Stimulated activated naive CD4-positive, alpha-beta T cell treated with Interleukin-2 at 50 U/mL for 16 hours (primary cell): ENCODE measurements at regions not wholly inside any gene's neighbourhood (a gene's known extent, or its start where the extent isn't known, plus 50 kb on each side); places are given as distances from the start of the nearest gene placed in this dataset.
"Not testable (repeated sequence)": the region's sequence is repeated elsewhere in the genome, so short reads cannot be mapped to it uniquely, and the experiment has no call there.

ENCODE experiments used
- DNase-seq: peaks from one replicate; lab custom pipeline; 2025; lab: John Stamatoyannopoulos, UW

DNA sequence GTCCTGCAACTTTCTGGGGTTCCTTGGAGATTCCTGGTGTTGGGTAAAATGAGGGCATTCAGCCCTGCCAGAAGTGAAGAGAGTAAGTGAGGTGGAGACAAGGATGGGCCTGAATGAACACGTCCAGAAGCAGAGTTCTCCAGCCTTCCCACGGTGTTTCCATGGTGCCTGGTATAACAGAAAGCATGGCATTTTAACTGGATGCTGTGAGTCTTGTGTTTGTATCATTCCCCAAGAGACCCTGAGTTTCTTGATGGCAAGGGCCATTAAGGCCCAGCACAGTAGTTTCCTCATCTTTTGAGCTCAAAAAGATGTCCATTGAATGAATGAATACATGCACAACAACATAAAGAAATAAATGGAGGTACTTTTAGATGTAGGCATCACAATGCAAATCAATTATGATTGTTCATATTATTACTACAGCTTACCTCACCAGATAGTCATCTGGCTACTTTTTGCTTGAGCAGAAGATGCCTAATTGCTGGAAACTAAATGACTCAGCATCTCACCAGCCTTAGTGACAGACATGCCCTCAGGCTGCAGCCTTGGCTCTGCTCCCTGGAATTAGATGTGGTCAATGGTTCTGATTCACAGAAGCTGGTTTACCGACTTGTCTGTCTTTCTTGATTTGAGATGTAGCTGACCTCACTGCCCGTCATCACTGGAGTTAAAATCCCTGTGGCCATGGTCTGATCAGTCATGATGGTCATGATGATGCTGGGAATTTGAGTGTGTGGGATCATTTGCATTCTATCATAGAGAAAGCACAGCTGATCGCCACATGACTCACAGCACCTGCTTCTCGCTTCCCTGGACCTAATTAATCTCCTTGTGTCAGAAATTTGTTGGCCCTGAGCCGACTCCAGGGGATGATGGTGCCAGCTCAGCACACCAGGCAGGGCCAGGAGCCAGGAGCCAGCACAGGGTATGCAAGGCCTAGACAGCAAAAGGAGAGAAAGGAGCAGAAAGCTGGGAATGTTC is 83.9 kb downstream of the CXCL12 start:
- no peak for DNase-seq

DNA sequence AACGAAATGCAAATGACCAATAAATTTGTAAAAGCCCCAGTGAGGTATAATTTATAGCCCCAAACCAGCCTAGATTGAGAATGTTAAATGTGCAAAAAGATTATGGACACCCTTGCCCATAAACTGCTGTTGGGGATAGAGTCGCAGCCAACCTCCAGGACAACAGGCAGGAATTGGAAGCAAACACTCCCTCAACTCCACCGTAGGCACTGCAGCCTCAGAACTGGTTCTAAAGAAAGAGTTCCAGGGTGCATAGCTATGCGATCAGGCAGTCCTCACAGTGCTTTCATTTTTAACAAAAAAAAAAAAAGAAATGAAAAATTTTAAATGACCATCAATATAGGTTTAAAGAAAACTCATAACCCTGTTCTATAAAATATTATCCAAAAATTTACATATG is 86.2 kb downstream of the CXCL12 start:
- no peak for DNase-seq

DNA sequence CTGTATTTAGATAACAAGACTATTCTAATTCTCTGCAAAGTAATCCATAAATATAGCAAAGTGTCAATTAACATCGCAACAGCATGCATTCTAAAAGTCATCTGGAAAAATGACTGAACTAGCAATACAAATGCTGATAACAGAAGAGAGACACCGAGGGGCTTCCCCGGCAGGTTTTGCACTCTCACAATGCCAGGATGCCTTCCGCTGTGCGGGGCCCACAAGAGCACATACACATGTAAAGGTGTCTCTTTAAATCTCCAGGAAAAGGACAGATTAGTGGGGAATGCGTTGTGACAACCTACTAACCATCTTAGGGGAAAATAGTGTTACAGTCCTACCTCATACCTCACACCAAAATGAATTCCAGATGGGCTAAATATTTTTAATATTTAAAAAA is 86.9 kb downstream of the CXCL12 start:
- DNase-seq = no peak

DNA sequence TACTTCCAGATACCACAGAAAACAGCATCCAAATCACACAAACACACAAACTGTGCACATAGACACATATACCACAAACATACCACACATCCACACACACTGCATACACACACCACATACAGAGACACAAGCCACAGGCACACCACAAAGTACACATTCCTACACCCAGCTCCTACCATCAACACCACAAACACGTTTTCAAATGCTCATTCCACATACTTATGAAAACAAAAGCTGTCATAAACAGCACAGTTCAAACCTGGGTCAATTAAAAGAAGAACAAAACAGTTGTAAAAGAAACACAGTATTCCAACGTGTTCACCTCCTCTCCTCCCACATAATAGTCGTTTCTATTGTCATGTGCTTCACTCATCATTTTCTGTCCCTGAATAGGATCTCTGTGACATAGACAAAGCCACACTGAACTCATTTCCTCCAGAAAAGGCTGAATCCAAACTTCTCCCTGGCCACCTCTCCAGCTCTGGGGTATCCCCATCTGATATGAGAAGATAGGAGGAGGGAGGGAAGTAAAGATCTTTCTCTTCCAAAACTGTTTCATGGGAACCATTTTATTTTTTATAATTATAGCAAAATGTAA is 89.2 kb downstream of the CXCL12 start:
- no peak for DNase-seq

DNA sequence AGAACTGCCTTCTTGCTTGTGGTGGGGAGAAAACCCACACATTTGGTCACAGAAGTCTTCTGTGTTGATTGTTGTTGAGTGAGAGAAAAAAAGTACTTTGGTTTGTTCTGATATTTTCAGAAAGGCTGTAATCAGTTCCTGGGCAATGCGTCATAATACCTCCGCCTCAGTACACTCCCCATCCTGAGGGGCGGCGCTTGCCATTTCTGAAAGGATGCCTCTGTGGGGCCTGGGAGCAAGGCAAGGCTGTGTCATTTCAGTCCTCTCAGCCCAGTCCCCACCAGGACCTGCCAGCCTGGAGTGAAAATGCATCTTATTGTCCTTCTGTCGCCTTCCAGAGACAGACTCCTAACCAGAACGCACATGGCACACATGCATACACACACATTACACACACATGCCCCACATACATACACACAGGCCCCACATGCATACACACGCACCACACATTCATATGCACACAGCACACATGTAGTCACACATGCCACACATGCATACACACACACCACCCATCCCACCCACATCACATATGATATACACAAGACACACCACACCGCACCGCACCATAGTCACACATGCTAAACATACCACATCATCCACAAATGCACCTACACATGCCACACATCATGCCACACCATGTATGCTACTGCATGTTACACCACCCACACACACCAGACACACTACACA is 90.0 kb downstream of the CXCL12 start:
- DNase-seq = no peak

DNA sequence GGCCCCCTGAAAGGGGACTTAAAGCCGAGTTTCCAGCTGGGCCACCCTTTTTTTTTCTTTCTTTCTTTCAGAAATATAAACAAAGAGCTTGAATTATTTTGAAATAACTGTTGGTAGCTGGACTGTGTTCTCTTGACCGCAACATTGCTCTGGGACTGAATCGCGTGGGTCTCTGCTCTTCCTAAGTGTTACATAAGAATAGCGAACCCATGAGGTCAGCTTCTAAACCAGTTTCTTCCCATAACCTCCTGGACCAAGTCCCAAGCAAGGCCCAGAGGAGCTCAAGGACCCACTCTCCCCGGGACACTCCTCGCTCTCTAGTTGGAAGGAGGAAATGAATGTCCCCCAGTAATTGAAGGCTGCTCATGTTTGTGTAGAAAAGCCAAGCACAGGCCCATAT is 91.1 kb downstream of the CXCL12 start:
- DNase-seq = no peak

DNA sequence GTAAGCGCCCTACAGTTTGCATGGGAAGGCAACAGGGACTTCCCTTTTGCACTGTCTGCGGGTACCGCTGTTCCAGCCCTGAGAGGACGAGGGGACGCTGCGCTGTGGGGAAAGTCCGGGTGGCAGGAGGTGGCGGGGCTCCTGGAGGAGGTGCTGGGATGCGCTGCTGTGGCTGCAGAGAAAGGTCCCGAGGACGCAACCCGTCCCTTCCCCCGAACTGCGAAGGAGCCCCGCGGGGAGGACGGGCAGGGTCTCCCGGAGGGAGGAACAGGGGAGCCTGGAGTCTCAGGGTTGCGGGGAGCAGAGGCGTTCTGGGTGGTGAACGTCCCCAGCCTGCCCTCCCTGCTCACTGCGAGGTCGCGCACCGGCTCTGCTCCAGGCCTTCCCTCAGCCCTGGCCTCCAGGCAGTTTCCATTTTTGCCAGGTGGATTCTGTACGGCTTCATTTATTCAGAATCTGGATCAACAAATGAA is 91.6 kb downstream of the CXCL12 start:
- no peak for DNase-seq

DNA sequence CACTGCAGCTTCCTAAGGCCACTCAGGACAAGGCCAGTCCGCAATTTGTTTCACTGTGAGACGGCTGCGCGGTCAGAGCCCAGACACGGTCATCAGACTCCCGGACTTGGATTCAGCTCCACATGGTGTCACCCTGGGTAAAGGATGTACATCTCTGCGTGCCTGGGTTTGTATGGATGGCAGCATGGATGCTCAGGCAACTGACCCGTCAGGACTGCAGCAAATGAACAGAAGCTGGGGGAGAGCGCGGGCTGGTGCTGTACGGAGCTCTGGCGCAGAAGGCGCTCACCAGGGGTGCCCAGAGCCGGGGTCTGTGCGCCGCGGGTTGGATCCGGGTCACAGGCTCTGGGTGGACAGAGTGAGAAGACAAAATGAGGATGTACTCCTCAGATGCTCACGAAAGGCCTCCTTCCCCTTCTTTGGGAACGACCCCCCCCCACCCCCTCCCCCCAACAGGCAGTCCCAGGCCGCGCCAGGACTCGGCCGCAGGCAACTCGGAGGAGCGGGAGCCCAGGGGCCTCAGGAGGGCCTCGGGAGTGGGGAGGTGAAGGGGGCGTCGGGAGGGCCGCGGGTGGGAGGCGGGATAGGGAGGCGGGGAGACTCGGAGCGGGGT is 92.4 kb downstream of the CXCL12 start:
- DNase-seq = no peak

DNA sequence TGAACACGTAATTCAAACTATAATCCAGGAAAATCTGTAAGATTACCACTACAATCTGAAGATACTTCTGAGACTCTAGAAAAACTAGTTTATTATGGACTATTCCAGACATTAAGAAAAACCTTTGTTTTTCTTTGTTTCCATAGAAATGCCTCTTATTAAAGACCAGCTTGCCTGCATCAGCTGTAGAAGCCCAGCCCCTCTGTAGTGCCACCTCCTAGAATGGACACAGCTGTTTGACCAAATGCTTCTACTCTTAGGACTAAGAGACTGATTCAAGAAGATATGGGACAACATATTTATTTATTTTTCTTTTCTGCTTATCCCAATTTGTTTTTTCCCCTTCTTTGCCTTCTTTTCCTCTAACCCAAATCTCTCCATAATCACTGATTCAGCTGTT is 93.8 kb downstream of the CXCL12 start:
- no peak for DNase-seq

DNA sequence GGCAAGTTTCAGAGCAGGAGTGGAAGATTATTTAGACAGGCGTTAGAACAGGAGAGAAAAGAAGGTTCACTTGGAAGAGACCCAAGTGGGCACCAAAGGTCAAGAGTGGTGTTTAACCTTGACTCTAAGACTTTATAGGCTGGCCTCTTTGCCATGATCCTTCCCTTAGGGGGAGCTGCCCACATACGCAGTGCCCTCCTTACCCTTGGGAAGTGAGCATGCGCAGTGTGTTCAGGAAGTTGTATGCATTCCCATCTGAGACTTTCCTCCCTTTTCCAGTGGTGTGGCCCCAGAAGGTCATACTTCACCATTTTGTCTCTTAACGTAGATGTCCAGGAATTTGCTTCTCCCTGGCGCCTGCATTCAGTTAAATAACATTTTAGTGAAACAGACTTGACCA is 95.8 kb downstream of the CXCL12 start:
- no peak for DNase-seq

DNA sequence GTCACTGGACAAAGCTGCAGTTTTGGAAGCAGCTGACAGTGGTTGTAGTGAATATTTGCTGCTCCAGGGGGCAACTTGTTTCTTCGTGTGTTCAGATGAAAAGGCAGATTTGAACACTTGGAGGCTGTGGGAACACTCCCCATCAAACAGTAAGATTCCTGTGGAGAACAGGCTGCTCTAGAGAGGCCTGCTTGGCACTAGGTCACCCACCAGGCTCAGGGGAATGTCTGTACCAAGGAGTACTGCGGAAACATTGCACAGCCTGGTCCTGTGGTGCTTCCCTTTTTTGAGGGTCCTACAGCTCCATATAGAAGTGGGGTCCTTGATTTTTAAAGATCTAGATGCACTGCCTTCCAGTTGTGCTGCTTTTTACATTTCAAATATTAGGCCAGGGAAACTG is 97.5 kb downstream of the CXCL12 start:
- no peak for DNase-seq

DNA sequence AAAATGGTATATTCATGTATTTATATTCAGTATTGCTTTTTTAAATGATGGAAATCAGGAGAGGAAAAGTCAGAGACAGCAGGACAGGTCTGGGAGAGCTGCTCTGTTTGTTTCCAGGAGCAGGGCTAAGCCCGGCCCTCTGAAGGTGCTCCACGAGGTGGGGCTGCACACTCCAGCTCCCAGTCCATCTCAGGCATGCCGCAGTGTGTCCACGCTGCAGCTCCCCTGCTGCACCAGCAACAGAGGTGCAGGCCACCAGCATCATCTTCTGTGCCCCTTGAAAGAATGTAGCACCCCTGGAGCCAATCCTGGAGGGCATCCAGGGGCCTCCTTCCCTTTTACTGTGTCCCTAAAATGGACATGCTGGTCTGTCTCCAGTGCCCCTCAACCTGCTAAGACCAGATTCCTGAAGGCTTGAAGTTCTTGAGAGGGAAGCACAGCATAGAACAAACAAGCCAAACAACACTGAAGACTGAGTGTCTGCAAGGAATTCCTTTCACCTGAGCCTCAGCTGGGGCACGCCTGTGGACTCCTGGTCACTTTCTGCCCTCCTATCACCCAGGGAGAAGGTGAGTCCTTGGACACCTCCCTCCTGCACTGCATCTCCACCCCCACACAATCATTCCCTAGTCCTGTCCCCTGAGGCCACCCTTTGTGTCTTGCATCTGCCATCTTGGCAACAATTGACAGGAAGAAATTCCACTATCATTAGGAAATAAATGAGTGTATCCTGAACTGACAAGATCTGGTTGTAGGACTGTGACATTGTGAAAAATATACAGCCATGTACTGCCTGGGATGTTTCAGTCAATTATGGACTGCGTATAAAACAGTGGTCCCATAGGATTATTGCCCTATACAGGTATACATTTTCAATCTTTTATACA is 100.5 kb downstream of the CXCL12 start:
- no peak for DNase-seq

DNA sequence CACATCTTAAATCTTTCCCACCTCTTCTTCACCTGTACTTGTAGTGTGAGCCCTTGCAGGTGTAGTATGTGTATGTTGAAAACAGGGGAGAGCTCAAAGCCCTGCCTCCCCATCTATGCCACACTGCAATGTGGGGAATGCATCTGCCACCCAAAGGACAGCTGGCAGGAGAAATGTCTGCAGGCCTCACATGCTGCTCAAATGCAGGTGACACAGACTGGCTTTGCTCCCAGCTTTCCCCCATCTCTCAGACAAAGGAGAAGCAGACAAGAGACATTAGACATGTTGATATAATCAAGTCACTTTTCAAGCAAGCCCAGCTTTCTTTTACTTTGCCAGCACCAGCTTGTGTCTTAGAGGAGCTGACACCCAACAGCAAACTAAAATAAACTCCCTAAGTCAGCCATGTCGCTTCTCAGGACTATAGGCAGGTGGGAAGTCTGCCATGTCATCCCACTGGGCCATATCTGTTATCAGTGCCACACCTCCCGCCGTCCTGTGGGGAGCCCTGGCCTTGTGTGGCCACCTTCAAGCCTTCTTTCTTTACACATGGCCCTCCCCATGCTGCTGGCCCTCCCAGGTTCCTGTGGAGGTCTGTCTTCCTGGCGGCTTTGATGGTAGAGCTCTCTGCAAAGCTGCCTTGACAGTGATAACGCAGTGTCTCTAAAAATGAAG is 102.1 kb downstream of the CXCL12 start:
- no peak for DNase-seq

DNA sequence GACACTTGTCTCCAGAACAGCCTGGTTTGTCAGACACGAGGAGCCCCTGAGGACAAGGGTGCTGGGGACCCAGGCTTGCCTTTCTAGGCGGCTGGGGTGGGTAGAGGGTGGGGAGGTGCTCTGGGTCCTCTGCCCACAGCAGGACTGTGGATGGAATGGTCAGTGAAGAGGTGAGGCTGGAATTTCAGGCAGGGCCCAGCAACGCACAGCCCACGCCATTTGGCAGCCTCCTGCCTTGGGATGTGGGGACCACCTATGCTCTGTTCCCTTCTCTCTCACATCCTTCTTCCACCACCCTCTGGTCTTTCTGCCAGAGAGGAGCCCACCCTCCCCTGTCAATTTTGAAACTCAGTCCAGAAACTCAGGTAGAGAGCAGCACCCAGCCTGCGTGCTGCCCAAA is 103.2 kb downstream of the CXCL12 start:
- DNase-seq = no peak

DNA sequence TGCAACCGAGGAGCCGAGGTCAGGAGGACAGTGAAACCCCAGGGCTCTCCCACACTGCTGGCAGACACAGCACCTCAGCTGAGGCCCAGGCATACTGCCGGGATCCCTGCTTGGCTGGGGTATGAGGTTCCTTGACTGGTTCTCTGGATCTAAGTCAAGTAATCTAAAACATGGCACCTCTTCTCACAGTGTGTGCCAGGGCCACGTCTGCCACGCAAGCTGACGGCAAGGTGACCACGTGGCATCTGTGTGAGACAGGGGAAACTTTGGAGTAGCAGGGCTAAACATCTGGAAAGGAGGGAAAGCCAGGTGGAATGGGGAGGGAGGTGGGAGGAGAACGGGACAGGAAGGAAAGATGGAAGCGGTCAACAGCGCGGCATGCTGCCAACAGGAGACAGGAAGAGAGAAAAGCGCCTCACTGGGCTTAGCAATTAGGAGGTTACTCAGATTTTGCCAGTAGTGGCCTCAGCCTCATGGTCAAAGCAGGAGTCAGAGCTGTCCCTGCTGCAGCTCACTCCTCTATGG is 103.7 kb downstream of the CXCL12 start:
- DNase-seq = no peak

DNA sequence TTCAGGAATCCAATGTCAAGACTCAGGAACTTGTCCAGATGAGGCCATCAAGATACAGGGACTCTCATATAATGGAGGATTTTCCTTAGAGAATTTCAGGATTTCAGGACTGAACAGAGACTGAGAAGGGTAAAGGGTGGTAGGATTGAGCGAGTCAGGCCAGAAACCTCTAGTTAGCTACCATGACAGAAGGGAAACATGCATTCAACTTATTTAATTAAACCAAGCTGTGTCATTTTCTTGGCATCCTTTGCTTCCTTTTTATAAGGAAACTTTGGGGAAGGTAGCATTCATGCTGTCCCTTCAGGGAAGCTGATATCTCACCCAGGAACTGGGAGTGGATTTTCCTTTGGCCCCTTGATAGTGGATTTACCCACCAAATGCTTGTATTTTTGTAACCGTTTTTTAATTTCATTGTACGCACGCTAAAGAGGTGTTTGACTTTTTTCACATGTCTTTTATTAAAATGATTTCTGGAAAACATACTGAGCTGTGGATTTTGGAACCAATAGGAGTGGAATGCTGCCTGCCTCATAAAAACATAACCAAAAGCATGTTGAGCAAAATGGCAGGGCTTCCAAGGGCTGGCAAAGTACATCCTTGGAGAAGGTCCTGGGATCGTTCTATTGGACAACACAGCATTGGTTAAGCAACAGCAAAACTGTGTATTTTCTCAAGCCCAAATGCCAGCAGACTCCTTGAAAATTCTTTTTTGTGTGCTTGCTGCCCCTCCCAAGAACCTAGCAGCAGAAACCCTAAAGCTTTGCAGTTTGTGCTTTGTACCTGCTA is 104.5 kb downstream of the CXCL12 start:
- DNase-seq = no peak

DNA sequence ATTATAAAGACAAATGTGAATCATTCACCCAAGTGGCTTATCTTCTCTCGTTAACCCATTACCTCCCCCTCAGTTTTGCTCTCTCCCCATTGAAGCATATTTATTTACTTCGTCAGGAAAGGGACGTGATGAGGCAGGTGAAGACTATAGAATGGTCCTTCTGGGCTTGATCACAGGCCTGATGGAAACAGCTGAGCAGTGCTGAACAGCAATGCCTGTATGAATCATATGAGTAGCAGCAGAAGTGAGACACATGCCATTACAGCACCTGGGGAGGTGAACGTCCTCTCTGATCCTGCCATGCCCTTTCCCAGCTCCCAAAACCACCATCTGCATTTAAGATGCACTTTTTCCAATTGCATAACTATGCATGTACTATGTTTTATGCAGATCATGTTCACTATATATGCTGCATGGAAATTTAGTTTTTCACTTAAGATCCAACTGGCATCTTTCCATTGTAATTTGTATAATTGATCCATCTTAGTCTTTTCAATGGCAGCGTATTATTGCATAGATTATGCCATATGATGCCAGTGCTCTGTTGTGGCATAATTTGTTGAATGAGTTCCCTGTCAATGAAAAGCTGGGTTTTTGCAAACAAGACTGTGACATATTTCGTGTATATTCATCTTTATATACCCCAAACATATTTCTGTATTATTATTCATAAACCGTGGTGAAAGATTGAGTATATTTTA is 105.3 kb downstream of the CXCL12 start:
- DNase-seq = no peak

DNA sequence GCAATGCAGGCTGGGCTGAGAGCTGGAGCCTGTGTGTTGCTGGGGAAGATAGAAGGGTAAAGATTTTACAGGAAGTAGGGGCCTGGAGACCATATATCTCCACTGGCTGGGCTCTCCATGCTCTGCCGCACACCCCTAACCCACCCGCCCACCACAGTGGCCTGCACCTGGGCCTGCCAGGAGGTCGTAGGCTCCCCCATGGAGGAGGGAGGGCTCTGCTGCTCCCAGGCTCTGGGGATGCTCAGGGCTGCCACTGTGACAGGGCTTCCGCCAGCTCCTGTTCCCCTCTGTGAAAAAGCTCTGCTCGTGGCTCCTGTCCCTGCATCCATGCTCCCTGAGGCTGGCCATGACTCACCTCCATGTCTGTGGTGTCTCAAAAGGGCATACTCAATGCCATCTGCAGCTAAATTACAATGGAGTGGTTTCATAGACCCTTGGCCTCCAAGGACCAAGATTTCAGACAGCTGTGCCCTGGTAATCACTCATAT is 106.0 kb downstream of the CXCL12 start:
- no peak for DNase-seq

DNA sequence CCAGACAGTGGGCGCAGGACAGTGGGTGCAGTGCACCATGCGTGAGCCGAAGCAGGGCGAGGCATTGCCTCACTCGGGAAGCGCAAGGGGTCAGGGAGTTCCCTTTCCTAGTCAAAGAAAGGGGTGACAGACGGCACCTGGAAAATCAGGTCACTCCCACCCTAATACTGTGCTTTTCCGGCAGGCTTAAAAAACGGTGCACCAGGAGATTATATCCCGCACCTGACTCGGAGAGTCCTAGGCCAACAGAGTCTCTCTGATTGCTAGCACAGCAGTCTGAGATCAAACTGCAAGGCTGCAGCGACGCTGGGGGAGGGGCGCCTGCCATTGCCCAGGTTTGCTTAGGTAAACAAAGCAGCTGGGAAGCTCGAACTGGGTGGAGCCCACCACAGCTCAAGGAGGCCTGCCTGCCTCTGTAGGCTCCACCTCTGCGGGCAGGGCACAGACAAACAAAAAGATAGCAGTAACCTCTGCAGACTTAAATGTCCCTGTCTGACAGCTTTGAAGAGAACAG is 116.4 kb downstream of the CXCL12 start:
- DNase-seq = not testable (repeated sequence)
